GM21515 (cell line): ENCODE measurements at regions not wholly inside any gene's neighbourhood (a gene's known extent, or its start where the extent isn't known, plus 50 kb on each side); places are given as distances from the start of the nearest gene placed in this dataset.
A peak's percentile ranks its signal among the peaks of the same experiment; 100 is the strongest.

ENCODE experiments used
- ATAC-seq: cut with Tn5 transposase; IDR thresholded peaks from one replicate; pipeline ENCODE4 v1.9.1; 2021; ENCODE audit not compliant: unreplicated experiment

- ATAC-seq, result peak; percentile 61
These were observed 183.1 kb downstream of the CAND1 start for GRCh38 chr12:67452119-67452805.

- ATAC-seq, result no peak
These were observed 184.0 kb downstream of the CAND1 start for GRCh38 chr12:67453191-67453590.

GRCh38 chr12:67455236-67455635 lies 186.1 kb downstream of the CAND1 start:
- no peak for ATAC-seq

GRCh38 chr12:67456431-67456901 lies 187.3 kb downstream of the CAND1 start:
- no peak for ATAC-seq

GRCh38 chr12:67457136-67457535 lies 188.0 kb downstream of the CAND1 start:
- ATAC-seq, result no peak

GRCh38 chr12:67457778-67458665 lies 188.9 kb downstream of the CAND1 start:
- no peak for ATAC-seq

GRCh38 chr12:67459173-67459572 lies 189.4 kb upstream of the DYRK2 start:
- no peak for ATAC-seq

- ATAC-seq, result no peak
These were observed 189.0 kb upstream of the DYRK2 start for GRCh38 chr12:67459578-67459977.

GRCh38 chr12:67460388-67460787 lies 188.2 kb upstream of the DYRK2 start:
- ATAC-seq, result no peak

- ATAC-seq, result no peak
These were observed 179.8 kb upstream of the DYRK2 start for GRCh38 chr12:67468549-67469245.

- no peak for ATAC-seq
These were observed 178.9 kb upstream of the DYRK2 start for GRCh38 chr12:67469666-67470065.

GRCh38 chr12:67471810-67472209 lies 176.7 kb upstream of the DYRK2 start:
- ATAC-seq, result no peak

GRCh38 chr12:67472539-67472938 lies 176.0 kb upstream of the DYRK2 start:
- no peak for ATAC-seq

- ATAC-seq, result no peak
These were observed 173.5 kb upstream of the DYRK2 start for GRCh38 chr12:67474934-67475620.

- ATAC-seq, result no peak
These were observed 172.8 kb upstream of the DYRK2 start for GRCh38 chr12:67475725-67476124.

- no peak for ATAC-seq
These were observed 170.8 kb upstream of the DYRK2 start for GRCh38 chr12:67477681-67478265.

GRCh38 chr12:67482751-67483661 lies 165.5 kb upstream of the DYRK2 start:
- ATAC-seq, result peak; percentile 75

- ATAC-seq, result peak; percentile 53
These were observed 164.5 kb upstream of the DYRK2 start for GRCh38 chr12:67483871-67484554.
